GM12892 (cell line): ENCODE measurements at regions not wholly inside any gene's neighbourhood (a gene's known extent, or its start where the extent isn't known, plus 50 kb on each side); places are given as distances from the start of the nearest gene placed in this dataset.

Experiments used
- POLR2A ChIP-seq: IDR thresholded peaks from 2 replicates; pipeline ENCODE4 v1.6.1; 2011; ENCODE audit warnings: low read depth, low read length, control low read depth
- POLR2AphosphoS5 ChIP-seq: IDR thresholded peaks from 2 replicates; pipeline ENCODE4 v1.6.1; 2011; ENCODE audit warnings: low read depth, low read length, control low read depth
- TAF1 ChIP-seq: IDR thresholded peaks from 2 replicates; pipeline ENCODE4 v1.6.1; 2011; ENCODE audit warnings: low read depth, mild to moderate bottlenecking, control low read depth, low read length, borderline replicate concordance

GRCh38 chr2:140144611-140145010 lies 1364.4 kb upstream of the NXPH2 start:
- TF ChIP-seq POLR2A (no peak), POLR2AphosphoS5 (no peak), TAF1 (no peak)
